ENCODE measurements at regions not wholly inside any gene's neighbourhood (a gene's known extent, or its start where the extent isn't known, plus 50 kb on each side); places are given as distances from the start of the nearest gene placed in this dataset.

DNA sequence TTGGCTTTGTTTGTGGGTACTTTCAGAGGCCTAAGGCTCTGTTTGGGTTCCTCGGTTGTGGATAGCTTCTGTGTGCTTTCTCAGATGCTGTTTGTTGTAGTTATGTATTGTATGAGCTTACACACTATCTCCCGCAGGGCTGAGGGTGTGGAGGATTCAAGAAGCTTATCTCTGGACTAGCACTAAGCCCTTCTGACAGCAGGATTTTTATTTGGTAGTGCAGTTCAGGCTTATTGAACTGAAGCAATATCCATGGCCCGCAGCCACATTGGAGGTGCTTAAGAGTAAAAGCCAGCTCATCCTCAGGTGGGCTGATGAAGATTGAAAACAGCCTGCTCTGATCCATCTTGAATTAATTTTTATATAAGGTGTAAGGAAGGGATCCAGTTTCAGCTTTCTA lies 128.2 kb downstream of the RASGEF1B start:
- no peak for TF ChIP-seq CTCF (conservative IDR thresholded peaks at IDR 0.05 in 1 of 2, IDR thresholded peaks at IDR 0.05 in 1 of 2; ENCODE audit: extremely low read depth in 1 of 2, insufficient read depth in 1 of 2, low read depth in 1 of 2, low read length in 2 of 2)
- TF ChIP-seq EZH2 (IDR thresholded peaks at IDR 0.05; ENCODE audit: borderline replicate concordance, low read length): no peak
